Right ventricle myocardium superior (tissue), 1 donor: ENCODE measurements at regions not wholly inside any gene's neighbourhood (a gene's known extent, or its start where the extent isn't known, plus 50 kb on each side); places are given as distances from the start of the nearest gene placed in this dataset.

Source experiments
- ATAC-seq: fragments of 200-7000 bp; cut with Tn5 transposase; one replicate; pipeline ENCODE4 v1.9.1; 2020; ENCODE audit warnings: mild to moderate bottlenecking; ENCODE audit not compliant: poor library complexity
- DNase-seq: peaks from one replicate; pipeline ENCODE4 v3.0.0-alpha.2; 2020
- intact Hi-C: fragments of 100-400 bp; cut with DNase I; formaldehyde crosslinking; loops from one replicate; pipeline ENCODE4 v1.11.2; 2022
- donor health status: DM: no; HTN: yes; CAD: no; lungs with severe emphysema.

- ATAC-seq = no peak
- intact Hi-C loops = no loop called here
- no peak for DNase-seq
These were observed 77.9 kb upstream of the GLS start for GRCh38 chr2:190802626-190803209.

DNA sequence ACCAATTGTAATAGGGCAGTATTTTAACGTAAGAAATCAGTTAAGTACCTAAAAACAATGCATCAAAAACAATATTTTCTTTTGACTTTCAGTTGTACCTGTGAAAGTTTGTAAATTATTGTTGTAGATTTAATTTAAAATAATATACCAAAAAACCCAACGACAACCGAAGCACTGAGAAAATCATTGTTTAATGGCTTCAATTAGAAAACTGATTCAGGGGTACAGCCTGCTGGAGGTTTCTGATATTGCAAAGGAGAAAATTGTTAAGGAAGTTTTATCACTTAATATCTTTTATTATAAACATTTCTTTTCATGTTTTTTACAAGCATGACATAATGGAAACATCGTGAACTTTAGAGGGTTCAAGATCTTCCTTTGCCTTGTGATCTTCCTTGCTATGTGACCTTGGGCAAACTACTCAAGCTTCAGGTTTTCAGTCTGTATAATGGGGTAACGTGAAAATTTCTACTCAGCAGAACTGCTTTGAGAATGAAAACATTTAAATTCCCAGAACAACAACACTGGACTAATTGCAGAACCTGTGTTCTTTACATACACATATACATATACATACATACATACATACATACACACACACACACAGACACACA lies 76.3 kb upstream of the GLS start:
- ATAC-seq (no peak), DNase-seq (no peak)
- intact Hi-C loops = no loop called here

- ATAC-seq (no peak), DNase-seq (no peak)
- intact Hi-C loops = no loop called here
These were observed 75.5 kb upstream of the GLS start for GRCh38 chr2:190805126-190805525.

DNA sequence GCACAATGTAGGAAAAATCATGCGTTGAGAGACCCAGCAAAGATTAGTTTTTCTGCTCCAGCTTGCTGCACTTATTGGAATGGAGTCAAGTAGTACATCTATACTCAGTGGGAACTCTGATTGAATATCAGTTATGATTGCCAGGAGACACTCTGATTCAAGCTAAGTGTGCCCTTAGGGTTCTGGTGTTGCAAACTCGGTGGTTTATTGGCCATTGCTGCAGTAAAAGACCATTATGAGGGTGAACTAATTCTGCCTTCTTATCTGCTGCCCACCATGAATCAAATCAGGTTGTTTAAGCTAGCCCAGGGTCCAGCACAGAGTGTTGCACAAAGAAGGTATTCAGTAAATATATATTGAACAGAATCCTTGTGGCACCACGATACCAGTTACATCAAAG lies 74.8 kb upstream of the GLS start:
- ATAC-seq = no peak
- DNase-seq = no peak
- intact Hi-C loops = no loop called here

- ATAC-seq = no peak
- intact Hi-C loops = no loop called here
These were observed 72.7 kb upstream of the GLS start for GRCh38 chr2:190807886-190808285.

DNA sequence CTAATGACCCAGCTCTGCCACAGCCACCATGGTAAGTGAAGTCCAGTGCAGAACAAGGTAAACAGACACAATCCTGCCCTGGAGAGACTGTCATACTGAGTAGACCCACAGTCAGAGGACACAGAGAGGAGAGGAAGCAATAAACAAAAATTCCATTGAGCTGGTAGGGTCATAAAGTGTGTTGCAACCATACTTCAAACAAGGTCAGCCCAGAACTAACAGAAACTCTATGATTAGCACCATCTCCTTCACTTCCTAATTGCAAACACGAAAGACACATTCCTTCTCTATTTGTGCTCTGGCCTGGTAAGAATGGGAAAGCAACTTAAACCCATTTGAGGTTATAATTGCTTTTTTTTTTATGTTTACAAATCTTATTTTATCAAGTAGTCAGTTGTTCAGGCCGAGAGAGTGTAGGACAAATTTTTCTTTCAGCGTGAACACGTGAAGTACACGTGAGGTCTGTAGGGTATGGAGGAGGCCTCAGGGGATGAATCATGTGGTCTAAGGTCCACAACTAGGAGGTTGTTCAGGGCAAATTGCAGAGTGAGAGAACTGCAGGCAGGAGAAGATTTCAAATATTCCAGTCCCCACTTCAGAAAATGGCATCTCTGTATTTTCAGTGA lies 71.4 kb upstream of the GLS start:
- no peak for ATAC-seq

More at GRCh38 chr2:190807886-190808285, 72.7 kb upstream of the GLS start:
- DNase-seq = no peak

DNA sequence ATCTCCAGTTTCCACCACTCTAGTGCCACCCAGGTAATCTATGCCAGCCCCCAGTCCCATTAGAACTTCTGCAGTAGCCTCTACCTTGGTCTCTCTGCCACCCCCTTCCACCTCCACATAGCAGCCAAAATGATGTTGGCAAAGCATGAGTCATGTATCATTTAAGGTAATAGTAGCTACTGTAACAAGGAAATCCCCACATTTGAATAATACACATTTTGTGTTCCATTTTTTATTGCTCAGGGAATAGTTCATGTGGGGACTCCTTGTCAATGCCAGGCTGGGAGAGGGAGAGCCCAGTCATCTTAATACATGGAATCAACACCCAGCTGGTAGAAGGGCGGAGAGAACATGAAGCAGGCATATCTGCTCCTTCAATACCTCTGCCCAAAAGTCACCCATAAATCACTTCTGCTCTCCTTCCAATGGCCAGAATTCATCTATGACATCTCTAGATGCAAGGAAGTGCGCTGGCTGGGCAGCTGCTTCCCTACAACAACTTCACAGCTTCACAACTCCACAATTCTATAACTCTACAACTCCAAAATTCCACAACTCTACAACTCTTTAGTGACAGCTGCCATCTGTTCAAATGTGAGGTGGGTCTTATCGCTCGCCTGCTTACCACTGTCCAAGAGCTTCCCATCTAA lies 70.6 kb upstream of the GLS start:
- no peak for DNase-seq
- ATAC-seq = no peak
- intact Hi-C loops = no loop called here

More for the DNA sequence above, 71.4 kb upstream of the GLS start:
- intact Hi-C loops = no loop called here
- no peak for DNase-seq

- intact Hi-C loops = no loop called here
- DNase-seq (no peak), ATAC-seq (no peak)
These were observed 69.5 kb upstream of the GLS start for GRCh38 chr2:190810981-190811587.

- no peak for ATAC-seq
- no peak for DNase-seq
- intact Hi-C loops = no loop called here
These were observed 68.8 kb upstream of the GLS start for GRCh38 chr2:190811811-190812210.

DNA sequence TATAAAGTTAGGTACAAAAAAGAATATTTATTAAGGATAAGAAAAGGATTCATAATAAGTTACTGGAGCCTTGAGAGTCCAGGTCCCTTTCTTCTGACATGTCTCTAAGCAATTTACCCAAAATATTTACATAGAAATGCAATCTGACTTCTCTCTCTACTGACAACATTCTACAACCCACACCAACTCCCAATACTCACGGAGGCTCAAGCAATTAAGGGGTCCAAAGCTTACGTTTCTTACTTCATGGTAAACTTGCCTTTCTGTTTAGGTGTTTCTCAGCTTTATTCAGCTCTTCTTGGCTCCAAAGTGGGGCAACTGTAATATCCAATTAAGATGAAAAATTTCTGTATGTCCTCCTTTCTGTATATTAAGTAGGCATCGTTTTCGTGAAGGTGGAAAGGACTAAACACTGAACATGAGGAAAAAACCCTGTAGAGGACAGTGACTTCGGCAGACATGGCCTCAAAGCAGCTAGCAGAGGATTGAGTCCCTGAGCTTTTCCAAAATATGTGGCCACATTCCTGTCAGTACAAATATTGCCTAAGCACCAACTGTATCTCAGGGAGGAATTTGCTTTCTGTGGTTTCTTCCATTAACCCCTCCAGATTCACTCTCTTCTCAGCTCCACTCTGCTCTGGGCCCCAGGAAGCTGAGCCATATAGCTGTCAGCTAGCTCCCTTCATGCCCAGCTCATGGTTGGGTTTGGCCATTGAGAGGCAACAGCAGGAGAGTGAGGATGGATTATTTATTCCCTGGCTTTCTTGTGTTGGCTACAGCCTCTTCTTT lies 67.9 kb upstream of the GLS start:
- ATAC-seq = no peak
- intact Hi-C loops = no loop called here
- DNase-seq = no peak

- no peak for ATAC-seq
- intact Hi-C loops = no loop called here
- no peak for DNase-seq
These were observed 65.4 kb upstream of the GLS start for GRCh38 chr2:190815226-190815625.

DNA sequence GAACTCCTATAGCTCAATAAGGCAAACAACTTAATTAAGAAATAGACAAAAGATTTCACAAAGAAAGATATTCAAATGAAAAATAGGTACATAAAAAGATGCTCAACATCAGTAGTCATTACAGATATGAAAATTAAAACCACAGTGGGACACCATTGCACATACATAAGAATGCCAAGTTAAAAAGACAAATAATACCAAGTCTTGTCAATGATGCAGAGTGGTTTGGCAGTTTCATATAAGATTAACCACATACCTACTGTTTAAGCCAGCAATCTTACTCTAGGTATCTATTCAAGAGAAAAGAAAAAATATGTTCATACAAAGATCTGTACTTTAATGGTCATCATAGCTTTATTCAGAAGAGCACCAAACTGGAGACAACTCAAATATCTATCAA lies 63.5 kb upstream of the GLS start:
- ATAC-seq (no peak), DNase-seq (no peak)
- intact Hi-C loops = no loop called here

GRCh38 chr2:190819840-190820301 lies 60.8 kb upstream of the GLS start:
- peak; percentile 60 for ATAC-seq
- intact Hi-C loops = no loop called here
- no peak for DNase-seq

GRCh38 chr2:190820416-190820815 lies 60.2 kb upstream of the GLS start:
- ATAC-seq (no peak), DNase-seq (no peak)
- intact Hi-C loops = no loop called here

GRCh38 chr2:190822043-190822442 lies 58.6 kb upstream of the GLS start:
- DNase-seq (no peak), ATAC-seq (no peak)
- intact Hi-C loops = no loop called here

- no peak for DNase-seq
- ATAC-seq = no peak
- intact Hi-C loops = no loop called here
These were observed 52.9 kb upstream of the GLS start for GRCh38 chr2:190827720-190828119.

DNA sequence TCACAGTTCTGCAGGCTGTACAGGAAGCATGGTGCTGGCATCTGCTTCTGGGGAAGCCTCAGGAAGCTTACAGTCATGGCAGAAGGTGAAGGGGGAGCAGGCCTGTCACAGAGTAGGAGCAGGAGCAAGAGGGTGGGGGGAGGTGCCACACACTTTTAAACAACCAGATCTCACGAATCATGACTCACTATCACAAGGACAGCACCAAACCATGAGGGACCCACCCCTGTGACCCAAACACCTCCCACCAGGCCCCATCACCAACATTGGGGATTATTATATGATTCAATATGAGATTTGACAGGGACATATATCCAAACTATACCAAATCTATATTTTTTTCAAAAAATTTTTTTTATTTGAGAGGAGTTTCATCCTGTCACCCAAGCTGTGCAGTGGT lies 51.0 kb upstream of the GLS start:
- intact Hi-C loops = no loop called here
- ATAC-seq = no peak
- no peak for DNase-seq
